ENCODE measurements at regions not wholly inside any gene's neighbourhood (a gene's known extent, or its start where the extent isn't known, plus 50 kb on each side); places are given as distances from the start of the nearest gene placed in this dataset.

GRCh38 chr15:73807865-73808264, 54.7 kb upstream of the INSYN1 start:
- H2AFZ ChIP-seq (ENCODE audit: low read length) = no peak overlapping the region
- no peaks in the 10 kb centered on the region for H3K9me3 ChIP-seq (ENCODE audit: low read length)
- no peaks in the 10 kb centered on the region for H3K79me2 ChIP-seq (ENCODE audit: insufficient read depth, low read depth, low read length)
- H3K9me2 ChIP-seq (ENCODE audit: insufficient read depth, low read length) = no peaks in the 10 kb centered on the region
- DNase-seq (ENCODE audit: low spot score) = no peak
- POLR2A ChIA-PET = no interaction called here
- no peak overlapping the region for H3K27ac ChIP-seq (ENCODE audit: low read depth, low read length, poor library complexity, severe bottlenecking)
- no peak overlapping the region for H3K4me3 ChIP-seq (ENCODE audit: low read depth, low read length, poor library complexity, severe bottlenecking)
- TF ChIP-seq EZH2phosphoT487 (IDR thresholded peaks at IDR 0.05; ENCODE audit: borderline replicate concordance, low read depth, low read length) (no peak), CTCF (conservative IDR thresholded peaks at IDR 0.05; ENCODE audit: low read length) (no peak)
- intact Hi-C loops (cut with micrococcal nuclease; ENCODE audit: unreplicated experiment) = no loop called here
- no peak overlapping the region for H3K4me2 ChIP-seq (ENCODE audit: low read length)
- BruUV-seq (replicated peaks) = no TSS peak
- CTCF ChIA-PET (ENCODE audit: unreplicated experiment) = no interaction called here
- no peaks in the 10 kb centered on the region for H3K4me1 ChIP-seq (ENCODE audit: insufficient read depth, low read length, poor library complexity, severe bottlenecking)
- H4K20me1 ChIP-seq (ENCODE audit: insufficient read depth, low read length) = no peaks in the 10 kb centered on the region
- H3K36me3 ChIP-seq (ENCODE audit: insufficient read depth, low read length) = no peaks in the 10 kb centered on the region

GRCh38 chr15:73809728-73810501, 56.8 kb upstream of the INSYN1 start:
- Histone ChIP-seq H3K79me2 (ENCODE audit: insufficient read depth, low read depth, low read length) (no peaks in the 10 kb centered on the region), H3K36me3 (ENCODE audit: insufficient read depth, low read length) (no peaks in the 10 kb centered on the region), H3K9me2 (ENCODE audit: insufficient read depth, low read length) (no peaks in the 10 kb centered on the region), H3K9me3 (ENCODE audit: low read length) (no peaks in the 10 kb centered on the region), H4K20me1 (ENCODE audit: insufficient read depth, low read length) (no peaks in the 10 kb centered on the region), H3K4me1 (ENCODE audit: insufficient read depth, low read length, poor library complexity, severe bottlenecking) (no peaks in the 10 kb centered on the region), H3K27ac (ENCODE audit: low read depth, low read length, poor library complexity, severe bottlenecking) (no peak overlapping the region), H3K4me2 (ENCODE audit: low read length) (no peak overlapping the region), H3K4me3 (ENCODE audit: low read depth, low read length, poor library complexity, severe bottlenecking) (no peak overlapping the region), H2AFZ (ENCODE audit: low read length) (no peak overlapping the region)
- TF ChIP-seq EZH2phosphoT487 (IDR thresholded peaks at IDR 0.05; ENCODE audit: borderline replicate concordance, low read depth, low read length) = no peak
- BruUV-seq (replicated peaks) = no TSS peak
- CTCF ChIA-PET (ENCODE audit: unreplicated experiment) = no interaction called here
- POLR2A ChIA-PET = no interaction called here
- no peak for DNase-seq (ENCODE audit: low spot score)
- intact Hi-C loops (cut with micrococcal nuclease; ENCODE audit: unreplicated experiment) = no loop called here

- Histone ChIP-seq H3K27ac (ENCODE audit: low read depth, low read length, poor library complexity, severe bottlenecking) (no peak overlapping the region), H3K4me2 (ENCODE audit: low read length) (no peak overlapping the region), H4K20me1 (ENCODE audit: insufficient read depth, low read length) (no peaks in the 10 kb centered on the region), H3K79me2 (ENCODE audit: insufficient read depth, low read depth, low read length) (no peaks in the 10 kb centered on the region), H3K36me3 (ENCODE audit: insufficient read depth, low read length) (no peaks in the 10 kb centered on the region), H2AFZ (ENCODE audit: low read length) (no peak overlapping the region), H3K9me2 (ENCODE audit: insufficient read depth, low read length) (no peaks in the 10 kb centered on the region), H3K4me1 (ENCODE audit: insufficient read depth, low read length, poor library complexity, severe bottlenecking) (no peaks in the 10 kb centered on the region), H3K9me3 (ENCODE audit: low read length) (no peaks in the 10 kb centered on the region), H3K4me3 (ENCODE audit: low read depth, low read length, poor library complexity, severe bottlenecking) (no peak overlapping the region)
- POLR2A ChIA-PET = no interaction called here
- no peak for DNase-seq (ENCODE audit: low spot score)
- BruUV-seq (replicated peaks) = no TSS peak
- TF ChIP-seq EZH2phosphoT487 (IDR thresholded peaks at IDR 0.05; ENCODE audit: borderline replicate concordance, low read depth, low read length) = no peak
- CTCF ChIA-PET (ENCODE audit: unreplicated experiment) = no interaction called here
- intact Hi-C loops (cut with micrococcal nuclease; ENCODE audit: unreplicated experiment) = no loop called here
Measured at GRCh38 chr15:73812806-73813465, 59.8 kb upstream of the INSYN1 start.

All from OCI-LY7 (cell line).